Mammary epithelial cell (primary cell): ENCODE measurements at regions not wholly inside any gene's neighbourhood (a gene's known extent, or its start where the extent isn't known, plus 50 kb on each side); places are given as distances from the start of the nearest gene placed in this dataset.

Source experiments
- CTCF ChIP-seq, 2 donors: IDR thresholded peaks in 1 of 2; conservative IDR thresholded peaks in 1 of 2; 2 replicates each; pipeline ENCODE4 v1.5.1; 2011 to 2012; ENCODE audit warnings: inconsistent platforms in 2 of 2, low read length in 2 of 2, mild to moderate bottlenecking in 2 of 2, control low read depth in 1 of 2, low read depth in 1 of 2; ENCODE audit not compliant: insufficient read depth in 1 of 2; ENCODE audit errors: extremely low read depth in 1 of 2
- EZH2 ChIP-seq: IDR thresholded peaks from 2 replicates; pipeline ENCODE4 v1.6.1; 2012; ENCODE audit warnings: low read length, inconsistent platforms, borderline replicate concordance

GRCh38 chr13:47120282-47120681 is 223.4 kb upstream of the HTR2A start:
- TF ChIP-seq CTCF (conservative IDR thresholded peaks at IDR 0.05 in 1 of 2, IDR thresholded peaks at IDR 0.05 in 1 of 2; ENCODE audit: extremely low read depth in 1 of 2, insufficient read depth in 1 of 2, low read depth in 1 of 2, low read length in 2 of 2) (no peak), EZH2 (no peak)
